ENCODE measurements at regions not wholly inside any gene's neighbourhood (a gene's known extent, or its start where the extent isn't known, plus 50 kb on each side); places are given as distances from the start of the nearest gene placed in this dataset.

GRCh38 chr9:95783426-95783975 lies 92.0 kb upstream of the ERCC6L2 start:
- ATAC-seq (ENCODE audit: low read depth) (peak; percentile 74), DNase-seq (peak; percentile 85)
- peak; percentile 56; the same call in 1 of the 2 replicates for TF ChIP-seq USF2 (IDR thresholded peaks at IDR 0.05; ENCODE audit: low read depth, low read length)
- TF ChIP-seq MAZ (IDR thresholded peaks at IDR 0.05; ENCODE audit: borderline replicate concordance, low read depth, low read length) = peak; percentile 30; the same call in 1 of the 2 replicates
- TF ChIP-seq FOS (IDR thresholded peaks at IDR 0.05; ENCODE audit: low read depth, low read length) = peak; percentile 60; the same call in 1 of the 2 replicates
- no peak for TF ChIP-seq POLR2A (IDR thresholded peaks at IDR 0.05; ENCODE audit: low read depth, low read length)
- Histone ChIP-seq H3K9ac (ENCODE audit: low read depth, low read length) (no peak overlapping the region), H2BK20ac (ENCODE audit: low read depth, low read length) (no peak overlapping the region), H3K79me1 (ENCODE audit: low read depth in 1 of 2, low read length in 2 of 2) (no peaks in the 10 kb centered on the region), H2AFZ (replicated peaks; ENCODE audit: low read length, poor library complexity) (peak overlapping the region; percentile 66), H3K56ac (ENCODE audit: extremely low read depth, insufficient read depth, low read length) (no peak overlapping the region), H4K8ac (ENCODE audit: low read depth in 2 of 2, low read length in 2 of 2) (no peak overlapping the region), H4K5ac (ENCODE audit: low read depth, low read length) (no peak overlapping the region), H3K14ac (replicated peaks; ENCODE audit: low read depth, low read length) (no peak overlapping the region), H3K23ac (ENCODE audit: low read depth, low read length) (no peak overlapping the region), H2AK5ac (ENCODE audit: low read depth, low read length) (no peak overlapping the region; the same call in 1 of the 2 replicates), H2BK120ac (ENCODE audit: low read depth, low read length) (no peak overlapping the region), H2AK9ac (replicated peaks; ENCODE audit: low read depth, low read length, poor library complexity) (peak overlapping the region; percentile 46), H3K4me2 (ENCODE audit: low read depth, low read length) (no peak overlapping the region), H3K9me1 (ENCODE audit: insufficient read depth, low read length) (no peaks in the 10 kb centered on the region), H2BK15ac (ENCODE audit: low read depth, low read length) (no peak overlapping the region), H3K4me1 (ENCODE audit: control insufficient read depth, insufficient read depth, low read length) (peaks cover 4% of the 10 kb centered on the region; the same call in 1 of the 2 replicates), H3K4me3 (ENCODE audit: insufficient read depth, low read depth, low read length) (no peak overlapping the region), H3K18ac (ENCODE audit: low read depth, low read length) (no peak overlapping the region; the same call in 1 of the 2 replicates), H4K20me1 (ENCODE audit: insufficient read depth, low read length) (no peaks in the 10 kb centered on the region), H4K91ac (ENCODE audit: insufficient read depth, low read depth, low read length) (no peak overlapping the region), H3K36me3 (ENCODE audit: control insufficient read depth, insufficient read depth, low read length) (no peaks in the 10 kb centered on the region), H2BK5ac (ENCODE audit: low read depth, low read length, poor library complexity, severe bottlenecking) (no peak overlapping the region), H3K27ac (ENCODE audit: insufficient read depth, low read length) (no peak overlapping the region), H3K27me3 (ENCODE audit: control insufficient read depth, insufficient read depth, low read length) (peaks cover 17% of the 10 kb centered on the region), H3K9me3 (ENCODE audit: control insufficient read depth, insufficient read depth, low read length) (no peaks in the 10 kb centered on the region), H3K4ac (ENCODE audit: low read depth, low read length) (no peak overlapping the region)
- ChIA-PET POLR2A (ENCODE audit: unreplicated experiment) (no interaction called here), CTCF (interaction anchor here (0.7 kb wide), 1 partner anchor 988 kb away, joined by 3 read pairs; no protein-coding TSS in a partner anchor)
- BruUV-seq (replicated peaks) = no TSS peak
- intact Hi-C loops (cut with micrococcal nuclease) (no loop called here), dilution Hi-C loops (cut with HindIII; ENCODE audit: low sequenced_read_pairs, unreplicated experiment) (no loop called here), in situ Hi-C loops (cut with MboI; ENCODE audit: low sequenced_read_pairs) (no loop called here)
- 100% methylated on average over 2 of the region's 17 CpGs; no CpG with 5 or more reads in 1 of the 2 experiments for WGBS, 2 experiments (ENCODE audit: extremely low coverage in 2 of 2, insufficient read length in 1 of 2)
